GM12865 (cell line): ENCODE measurements at regions not wholly inside any gene's neighbourhood (a gene's known extent, or its start where the extent isn't known, plus 50 kb on each side); places are given as distances from the start of the nearest gene placed in this dataset.
"Not testable (repeated sequence)": the region's sequence is repeated elsewhere in the genome, so short reads cannot be mapped to it uniquely, and the experiment has no call there.

Experiments used
- DNase-seq: peaks from one replicate; pipeline ENCODE4 v3.0.0; 2010; ENCODE audit warnings: low read depth
- H3K4me3 ChIP-seq: 2 replicates; pipeline ENCODE4 v1.5.1; 2011; ENCODE audit warnings: mild to moderate bottlenecking, low read depth, low read length, control low read depth
- TF ChIP-seq, protein P1 (sequence below): IDR thresholded peaks from 2 replicates; pipeline ENCODE4 v1.5.1; 2011; ENCODE audit warnings: low read length, control low read depth, low read depth, inconsistent platforms; ENCODE audit not compliant: insufficient read depth; ENCODE audit errors: missing control alignments

DNA sequence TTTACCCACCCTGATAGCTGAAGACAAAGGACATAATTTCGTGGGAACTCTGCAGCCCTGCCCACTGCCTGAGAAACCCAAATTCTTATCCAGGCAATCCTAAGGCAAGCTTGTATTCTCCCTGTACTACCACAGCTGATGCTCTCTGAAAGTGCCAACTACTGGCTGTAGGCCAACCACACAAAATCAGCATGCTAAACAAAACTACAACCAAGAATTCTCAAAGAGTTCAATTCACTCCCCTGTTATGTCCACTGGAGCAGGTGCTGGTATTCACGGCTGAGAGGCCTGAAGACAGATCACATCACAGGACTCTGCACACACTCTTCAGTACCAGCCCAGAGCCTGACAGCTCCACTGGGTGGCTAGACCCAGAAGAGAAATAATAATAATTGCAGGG lies 375.9 kb upstream of the NDST4 start:
- H3K4me3 ChIP-seq, result no peak overlapping the region
- TF ChIP-seq, protein P1, sequence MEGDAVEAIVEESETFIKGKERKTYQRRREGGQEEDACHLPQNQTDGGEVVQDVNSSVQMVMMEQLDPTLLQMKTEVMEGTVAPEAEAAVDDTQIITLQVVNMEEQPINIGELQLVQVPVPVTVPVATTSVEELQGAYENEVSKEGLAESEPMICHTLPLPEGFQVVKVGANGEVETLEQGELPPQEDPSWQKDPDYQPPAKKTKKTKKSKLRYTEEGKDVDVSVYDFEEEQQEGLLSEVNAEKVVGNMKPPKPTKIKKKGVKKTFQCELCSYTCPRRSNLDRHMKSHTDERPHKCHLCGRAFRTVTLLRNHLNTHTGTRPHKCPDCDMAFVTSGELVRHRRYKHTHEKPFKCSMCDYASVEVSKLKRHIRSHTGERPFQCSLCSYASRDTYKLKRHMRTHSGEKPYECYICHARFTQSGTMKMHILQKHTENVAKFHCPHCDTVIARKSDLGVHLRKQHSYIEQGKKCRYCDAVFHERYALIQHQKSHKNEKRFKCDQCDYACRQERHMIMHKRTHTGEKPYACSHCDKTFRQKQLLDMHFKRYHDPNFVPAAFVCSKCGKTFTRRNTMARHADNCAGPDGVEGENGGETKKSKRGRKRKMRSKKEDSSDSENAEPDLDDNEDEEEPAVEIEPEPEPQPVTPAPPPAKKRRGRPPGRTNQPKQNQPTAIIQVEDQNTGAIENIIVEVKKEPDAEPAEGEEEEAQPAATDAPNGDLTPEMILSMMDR, result no peak
- DNase-seq, result peak; percentile 23

DNA sequence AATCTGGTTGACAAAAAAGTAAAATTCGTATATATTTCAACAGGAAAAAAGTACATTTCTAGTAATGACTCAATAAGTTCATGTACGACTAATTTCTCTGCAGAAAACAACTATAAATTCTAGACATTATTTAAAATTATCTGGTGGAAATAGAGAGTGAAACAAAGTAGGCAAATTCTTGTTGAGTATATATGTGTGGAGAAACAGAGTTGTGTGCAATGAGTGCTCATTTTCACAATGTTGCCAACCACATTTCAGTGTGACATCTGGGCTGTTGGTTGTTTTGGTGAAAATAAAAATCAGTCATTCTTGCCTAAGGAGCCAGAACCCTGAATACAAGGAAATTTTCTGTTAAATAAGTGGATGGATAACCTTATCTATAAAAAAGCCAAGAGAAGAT lies 372.0 kb upstream of the NDST4 start:
- TF ChIP-seq, protein P1, result no peak
- DNase-seq, result no peak
- no peak overlapping the region for H3K4me3 ChIP-seq

DNA sequence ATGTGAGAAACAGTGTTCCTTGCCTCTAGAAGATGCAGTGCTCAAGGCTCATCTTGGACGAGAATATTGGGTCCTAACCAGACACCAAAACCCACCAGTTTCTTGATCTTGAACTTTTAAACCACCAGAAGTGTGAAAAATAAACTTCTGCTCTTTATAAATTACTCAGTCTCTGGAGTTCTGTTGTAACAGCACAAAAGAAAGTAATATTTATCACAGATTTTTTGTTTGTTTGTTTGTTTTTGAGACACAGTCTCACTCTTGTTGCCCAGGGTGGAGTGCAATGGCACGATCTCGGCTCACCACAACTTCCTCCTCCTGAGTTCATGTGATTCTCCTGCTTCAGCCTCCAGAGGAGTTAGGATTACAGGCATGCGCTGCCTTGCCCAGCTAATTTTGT lies 371.1 kb upstream of the NDST4 start:
- TF ChIP-seq, protein P1, result no peak

DNA sequence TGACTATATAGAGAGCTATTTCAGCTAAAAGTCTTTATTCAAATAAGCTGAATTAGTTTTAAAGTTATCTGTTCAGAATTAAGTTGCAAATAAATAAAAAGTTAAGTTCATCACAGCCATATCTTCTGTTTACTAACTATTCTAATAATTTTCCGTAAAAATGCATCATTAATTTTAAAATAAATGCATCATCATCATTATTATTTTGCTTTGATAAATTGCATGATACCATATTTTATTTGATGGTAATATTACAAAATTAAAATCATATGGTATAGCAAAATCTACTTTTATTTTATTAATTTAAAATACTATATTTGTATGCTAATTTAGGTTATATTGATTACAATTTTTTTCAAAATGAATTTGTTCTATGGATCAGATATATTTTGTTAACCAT lies 357.3 kb upstream of the NDST4 start:
- no peak overlapping the region for H3K4me3 ChIP-seq
- no peak for DNase-seq
- TF ChIP-seq, protein P1, result no peak

More for the DNA sequence above, 371.1 kb upstream of the NDST4 start:
- H3K4me3 ChIP-seq, result no peak overlapping the region
- DNase-seq, result peak; percentile 14

DNA sequence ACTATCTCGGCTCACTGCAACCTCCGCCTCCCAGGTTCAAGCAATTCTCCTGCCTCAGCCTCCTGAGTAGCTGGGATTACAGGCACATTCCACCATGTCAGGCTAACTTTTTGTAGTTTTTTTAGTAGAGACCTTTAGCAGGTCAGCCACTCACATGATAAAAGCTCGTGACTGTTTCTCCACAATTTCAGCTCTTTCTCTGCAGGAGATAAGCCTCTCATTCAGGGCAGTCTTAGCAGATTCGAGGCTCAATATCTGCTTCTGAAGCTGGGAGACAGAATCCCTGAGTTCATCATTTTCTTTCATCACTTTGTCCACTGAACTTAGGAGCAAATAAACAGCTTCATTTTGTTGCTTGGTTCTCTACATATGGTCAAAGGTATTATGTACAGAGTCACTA lies 345.9 kb upstream of the NDST4 start:
- H3K4me3 ChIP-seq, DNase-seq: not testable (repeated sequence)

DNA sequence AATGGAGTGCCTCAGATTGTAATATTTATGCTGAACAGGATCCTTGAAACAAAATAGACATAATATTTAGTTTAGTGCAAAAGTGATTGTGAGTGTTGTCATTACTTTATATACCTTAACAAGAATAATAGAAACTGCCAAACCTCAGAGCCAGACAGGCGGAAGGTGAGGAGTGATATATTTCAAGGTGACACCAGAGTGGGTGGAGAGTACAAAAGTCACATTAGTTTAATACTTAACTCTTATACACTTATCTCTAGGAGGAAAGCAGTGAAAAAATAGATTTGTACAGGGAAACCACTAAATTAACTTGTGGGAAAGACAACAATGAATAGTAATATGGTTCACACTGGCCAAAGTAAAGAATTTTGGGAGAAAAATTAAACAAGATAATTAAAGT lies 342.8 kb upstream of the NDST4 start:
- DNase-seq, result no peak
- H3K4me3 ChIP-seq, result no peak overlapping the region
- TF ChIP-seq, protein P1, result no peak

DNA sequence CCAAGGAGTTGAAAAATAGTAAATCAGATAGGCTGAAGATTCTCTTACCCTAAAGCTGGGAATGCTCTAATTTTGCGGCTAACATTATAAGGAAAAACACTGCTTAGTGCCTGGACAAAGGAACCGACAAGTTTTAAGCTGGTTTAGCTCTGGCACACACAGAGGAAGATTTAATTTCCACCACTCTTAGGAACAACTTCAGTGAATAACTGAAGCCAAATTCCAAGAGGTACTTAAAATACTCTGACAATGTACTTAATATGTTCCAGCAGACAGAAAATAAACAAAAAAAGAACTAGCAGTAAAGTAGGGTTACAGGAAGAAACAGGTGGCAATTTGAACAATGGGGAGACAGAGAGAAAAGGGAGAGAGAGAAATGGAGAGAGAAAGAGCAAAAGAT lies 340.8 kb upstream of the NDST4 start:
- no peak for DNase-seq
- H3K4me3 ChIP-seq, result no peak overlapping the region
- TF ChIP-seq, protein P1, result no peak
